ENCODE measurements at regions not wholly inside any gene's neighbourhood (a gene's known extent, or its start where the extent isn't known, plus 50 kb on each side); places are given as distances from the start of the nearest gene placed in this dataset.

GRCh38 chr20:24815931-24816330, 133.1 kb upstream of the CST7 start:
- ChIA-PET CTCF (no interaction called here), POLR2A (no interaction called here)
- Histone ChIP-seq H3K79me2 (ENCODE audit: control insufficient read depth, insufficient read depth, low read length) (no peaks in the 10 kb centered on the region), H3K9me1 (replicated peaks; ENCODE audit: control insufficient read depth, extremely low read depth, insufficient read depth, low read length) (no peaks in the 10 kb centered on the region), H3K4me2 (ENCODE audit: insufficient read depth, low read length) (no peak overlapping the region), H2AFZ (ENCODE audit: low read depth, low read length) (no peak overlapping the region), H3K9ac (replicated peaks; ENCODE audit: extremely low read depth, insufficient read depth, low read length) (no peak overlapping the region), H3K27me3 (ENCODE audit: control insufficient read depth in 2 of 2, insufficient read depth in 2 of 2, low read length in 2 of 2) (no peaks in the 10 kb centered on the region), H3K9me3 (replicated peaks; ENCODE audit: control insufficient read depth, insufficient read depth, low read length) (peaks cover 2% of the 10 kb centered on the region), H3K36me3 (ENCODE audit: control insufficient read depth in 2 of 2, extremely low read depth in 1 of 2, insufficient read depth in 2 of 2, low read length in 2 of 2) (no peaks in the 10 kb centered on the region), H4K20me1 (replicated peaks; ENCODE audit: control insufficient read depth, extremely low read depth, insufficient read depth, low read length) (no peaks in the 10 kb centered on the region), H3K4me1 (ENCODE audit: control insufficient read depth, extremely low read depth, insufficient read depth, low read length) (no peaks in the 10 kb centered on the region), H3K27ac (ENCODE audit: insufficient read depth, low read depth, low read length) (no peak overlapping the region), H3K4me3 (replicated peaks in 1 of 3; ENCODE audit: insufficient read depth in 1 of 3, low read depth in 1 of 3, low read length in 3 of 3) (no peak overlapping the region)
- no peak for DNase-seq (ENCODE audit: low read depth, low spot score)
- intact Hi-C loops (cut with micrococcal nuclease) (no loop called here), dilution Hi-C loops (cut with MboI; ENCODE audit: extremely low pct_ligation_motif_present, low sequenced_read_pairs) (no loop called here)
- TF ChIP-seq MYC (IDR thresholded peaks at IDR 0.05; ENCODE audit: low read depth, low read length), result no peak
- no peak for TF ChIP-seq EZH2 (IDR thresholded peaks at IDR 0.05; ENCODE audit: borderline replicate concordance, low read depth, low read length, severe bottlenecking)
- no peak for TF ChIP-seq POLR2AphosphoS5 (IDR thresholded peaks at IDR 0.05; ENCODE audit: insufficient read depth, low read depth, low read length)
- no peak for TF ChIP-seq POLR2A (IDR thresholded peaks at IDR 0.05; ENCODE audit: low read depth, low read length)
- TF ChIP-seq FOS (IDR thresholded peaks at IDR 0.05; ENCODE audit: borderline replicate concordance, insufficient read depth, low read length), result no peak
- TF ChIP-seq JUN (IDR thresholded peaks at IDR 0.05; ENCODE audit: borderline replicate concordance, insufficient read depth, insufficient read length, low read depth), result no peak
- no peak for TF ChIP-seq GATA2 (IDR thresholded peaks at IDR 0.05; ENCODE audit: insufficient read depth, insufficient read length, low read depth, low read length)
- no peak for TF ChIP-seq CTCF (IDR thresholded peaks at IDR 0.05; ENCODE audit: extremely low read depth in 1 of 2, insufficient read depth in 1 of 2, low read depth in 1 of 2, low read length in 2 of 2)
- no peak for TF ChIP-seq MAX (IDR thresholded peaks at IDR 0.05; ENCODE audit: insufficient read depth, insufficient read length)
- no TSS peak for BruUV-seq (replicated peaks)
- FAIRE-seq, result no peak

Measured in endothelial cell of umbilical vein (primary cell).